ENCODE measurements at regions not wholly inside any gene's neighbourhood (a gene's known extent, or its start where the extent isn't known, plus 50 kb on each side); places are given as distances from the start of the nearest gene placed in this dataset.

DNA sequence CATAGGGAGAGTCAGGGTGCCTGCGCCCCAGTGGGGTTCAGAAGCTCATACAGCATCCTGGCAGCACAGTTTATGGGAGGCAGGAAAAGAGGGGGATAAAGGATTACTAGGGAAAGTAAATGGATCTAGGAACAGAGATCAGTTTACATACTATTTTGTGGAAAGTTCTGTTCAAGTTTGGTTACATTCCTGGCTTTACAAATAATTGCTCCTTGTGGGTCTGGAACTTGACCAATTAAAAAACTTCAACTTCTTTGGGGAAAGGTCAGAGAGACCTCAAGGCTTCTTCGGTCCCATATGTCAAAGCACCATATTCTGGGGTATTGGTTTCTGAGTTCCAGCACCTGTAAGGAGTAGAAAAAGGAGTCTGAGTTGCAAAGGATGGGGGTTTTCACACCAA lies 64.1 kb downstream of the ZDHHC19 start:
- Histone ChIP-seq H3K4me3 (no peak overlapping the region), H3K27ac (no peak overlapping the region), H3K4me1 (peaks cover 1 to 34% (median 2%) of the 10 kb centered on the region in 3 donors), H3K36me3 (no peaks in the 10 kb centered on the region), H3K9me3 (no peaks in the 10 kb centered on the region), H3K27me3 (peaks cover 0 to 8% (median 0%) of the 10 kb centered on the region in 4 donors)
- WGBS, 2 donors: 94 to 95% methylated on average over 2 of the region's 2 CpGs
- no peak for TF ChIP-seq POLR2A (IDR thresholded peaks at IDR 0.05)
- TF ChIP-seq, protein P1, sequence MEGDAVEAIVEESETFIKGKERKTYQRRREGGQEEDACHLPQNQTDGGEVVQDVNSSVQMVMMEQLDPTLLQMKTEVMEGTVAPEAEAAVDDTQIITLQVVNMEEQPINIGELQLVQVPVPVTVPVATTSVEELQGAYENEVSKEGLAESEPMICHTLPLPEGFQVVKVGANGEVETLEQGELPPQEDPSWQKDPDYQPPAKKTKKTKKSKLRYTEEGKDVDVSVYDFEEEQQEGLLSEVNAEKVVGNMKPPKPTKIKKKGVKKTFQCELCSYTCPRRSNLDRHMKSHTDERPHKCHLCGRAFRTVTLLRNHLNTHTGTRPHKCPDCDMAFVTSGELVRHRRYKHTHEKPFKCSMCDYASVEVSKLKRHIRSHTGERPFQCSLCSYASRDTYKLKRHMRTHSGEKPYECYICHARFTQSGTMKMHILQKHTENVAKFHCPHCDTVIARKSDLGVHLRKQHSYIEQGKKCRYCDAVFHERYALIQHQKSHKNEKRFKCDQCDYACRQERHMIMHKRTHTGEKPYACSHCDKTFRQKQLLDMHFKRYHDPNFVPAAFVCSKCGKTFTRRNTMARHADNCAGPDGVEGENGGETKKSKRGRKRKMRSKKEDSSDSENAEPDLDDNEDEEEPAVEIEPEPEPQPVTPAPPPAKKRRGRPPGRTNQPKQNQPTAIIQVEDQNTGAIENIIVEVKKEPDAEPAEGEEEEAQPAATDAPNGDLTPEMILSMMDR (IDR thresholded peaks at IDR 0.05): no peak
- DNase-seq: no peak
- intact Hi-C loops (cut with DNase I): no loop called here

DNA sequence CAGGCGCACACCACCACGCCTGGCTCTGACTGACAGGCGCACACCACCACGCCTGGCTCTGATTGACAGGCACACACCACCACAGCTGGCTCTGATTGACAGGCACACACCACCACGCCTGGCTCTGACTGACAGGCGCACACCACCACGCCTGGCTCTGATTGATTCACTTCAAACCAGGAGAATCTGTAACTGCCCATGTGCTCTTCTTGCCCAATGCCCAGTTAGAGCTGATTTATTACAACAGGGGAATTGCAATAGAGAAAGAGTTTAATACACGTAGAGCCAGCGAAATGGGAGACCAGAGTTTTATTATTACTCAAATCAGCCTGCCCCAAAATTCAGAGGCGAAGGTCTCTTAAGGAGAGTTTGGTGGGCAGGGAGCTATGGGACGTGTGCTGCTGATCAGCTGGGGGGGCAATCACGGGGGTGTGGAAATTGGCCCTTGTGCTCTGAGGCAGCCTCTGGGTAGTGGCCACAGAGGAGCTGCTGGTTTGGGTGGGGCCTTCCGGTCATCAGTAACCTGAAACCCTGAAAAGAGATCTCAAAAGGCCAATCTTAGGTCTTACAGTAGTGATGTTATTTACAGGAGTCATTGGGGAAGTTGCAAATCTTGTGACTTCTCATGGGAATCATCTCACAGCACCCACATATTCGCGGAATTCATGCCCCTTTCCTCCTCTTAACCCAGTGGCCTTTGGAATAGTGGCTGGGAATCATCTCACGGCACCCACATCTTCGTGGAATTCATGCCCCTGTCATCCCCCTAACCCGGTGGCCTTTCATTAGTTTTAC lies 63.8 kb upstream of the TFRC start:
- Histone ChIP-seq H3K4me1 (peaks cover 5 to 49% (median 8%) of the 10 kb centered on the region in 3 donors), H3K36me3 (no peaks in the 10 kb centered on the region), H3K9me3 (no peaks in the 10 kb centered on the region), H3K4me3 (no peak overlapping the region), H3K27me3 (peaks cover 0 to 8% (median 0%) of the 10 kb centered on the region in 4 donors), H3K27ac (no peak overlapping the region)
- intact Hi-C loops (cut with DNase I): no loop called here
- 83 to 92% methylated on average over 11 to 12 of the region's 18 CpGs for WGBS, 2 donors
- DNase-seq: no peak
- TF ChIP-seq POLR2A (IDR thresholded peaks at IDR 0.05): no peak
- TF ChIP-seq, protein P1 (IDR thresholded peaks at IDR 0.05): no peak

- Histone ChIP-seq H3K27me3 (peaks cover 0 to 8% (median 0%) of the 10 kb centered on the region in 4 donors), H3K4me3 (no peak overlapping the region), H3K27ac (peak overlapping the region in 2 of 4 donors; percentile 82 to 90), H3K36me3 (no peaks in the 10 kb centered on the region), H3K4me1 (peaks cover 5 to 50% (median 8%) of the 10 kb centered on the region in 3 donors), H3K9me3 (no peaks in the 10 kb centered on the region)
- TF ChIP-seq, protein P1 (IDR thresholded peaks at IDR 0.05): no peak
- no peak for TF ChIP-seq POLR2A (IDR thresholded peaks at IDR 0.05)
- 65 to 77% methylated on average over 17 to 19 of the region's 19 CpGs for WGBS, 2 donors
- intact Hi-C loops (cut with DNase I): no loop called here
- DNase-seq: no peak
Measured at GRCh38 chr3:196144383-196145105, 62.7 kb upstream of the TFRC start.

- peak overlapping the region in 3 of 4 donors; percentile 82 to 90 (median 88) for H3K27ac ChIP-seq
- no peaks in the 10 kb centered on the region for H3K9me3 ChIP-seq
- 48 to 79% methylated on average over 16 to 17 of the region's 17 CpGs for WGBS, 2 donors
- peak overlapping the region in 2 of 4 donors; percentile 28 to 37 for H3K4me3 ChIP-seq
- intact Hi-C loops (cut with DNase I): no loop called here
- no peaks in the 10 kb centered on the region for H3K36me3 ChIP-seq
- TF ChIP-seq POLR2A (IDR thresholded peaks at IDR 0.05): no peak
- TF ChIP-seq, protein P1 (IDR thresholded peaks at IDR 0.05): no peak
- H3K27me3 ChIP-seq: peaks cover 0 to 8% (median 0%) of the 10 kb centered on the region in 4 donors
- DNase-seq: no peak
- H3K4me1 ChIP-seq: peaks cover 5 to 56% (median 8%) of the 10 kb centered on the region in 3 donors
Measured at GRCh38 chr3:196143708-196144382, 62.0 kb upstream of the TFRC start.
